ENCODE measurements at regions not wholly inside any gene's neighbourhood (a gene's known extent, or its start where the extent isn't known, plus 50 kb on each side); places are given as distances from the start of the nearest gene placed in this dataset.
"Not testable (repeated sequence)": the region's sequence is repeated elsewhere in the genome, so short reads cannot be mapped to it uniquely, and the experiment has no call there.

DNA sequence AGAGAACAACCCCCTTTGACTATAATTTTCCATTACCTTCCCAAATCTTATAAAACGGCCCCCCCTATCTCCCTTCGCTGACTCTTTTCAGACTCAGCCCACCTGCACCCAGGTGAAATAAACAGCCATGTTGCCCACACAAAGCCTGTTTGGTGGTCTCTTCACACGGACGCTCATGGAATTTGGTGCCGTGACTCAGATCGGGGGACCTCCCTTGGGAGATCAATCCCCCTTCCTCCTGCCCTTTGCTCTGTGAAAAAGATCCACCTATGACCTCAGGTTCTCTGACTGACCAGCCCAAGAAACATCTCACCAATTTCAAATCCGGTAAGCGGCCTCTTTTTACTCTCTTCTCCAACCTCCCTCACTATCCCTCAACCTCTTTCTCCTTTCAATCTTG lies 146.8 kb upstream of the TRIB2 start:
- DNase-seq; intact Hi-C loops (cut with DNase I): not testable (repeated sequence)

DNA sequence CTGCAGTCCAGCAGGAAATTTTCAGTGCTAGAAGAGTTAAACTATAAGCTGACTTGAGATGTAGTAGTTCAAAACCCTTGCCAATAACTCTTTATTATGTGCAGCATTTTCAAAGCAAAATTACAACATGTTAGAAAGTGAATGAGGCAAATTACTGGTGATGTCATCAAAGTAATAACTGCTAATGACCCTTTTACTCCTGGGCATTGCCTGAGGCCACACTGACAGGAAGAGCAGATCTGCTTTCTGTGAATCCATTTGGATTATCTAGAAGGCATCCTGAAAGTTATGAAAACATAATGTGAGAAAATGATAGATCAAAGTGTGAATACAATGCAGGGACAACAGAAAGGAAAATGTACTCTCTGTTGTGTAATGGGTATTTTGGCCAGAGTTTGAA lies 139.6 kb upstream of the TRIB2 start:
- intact Hi-C loops (cut with DNase I), result no loop called here
- no peak for DNase-seq

DNA sequence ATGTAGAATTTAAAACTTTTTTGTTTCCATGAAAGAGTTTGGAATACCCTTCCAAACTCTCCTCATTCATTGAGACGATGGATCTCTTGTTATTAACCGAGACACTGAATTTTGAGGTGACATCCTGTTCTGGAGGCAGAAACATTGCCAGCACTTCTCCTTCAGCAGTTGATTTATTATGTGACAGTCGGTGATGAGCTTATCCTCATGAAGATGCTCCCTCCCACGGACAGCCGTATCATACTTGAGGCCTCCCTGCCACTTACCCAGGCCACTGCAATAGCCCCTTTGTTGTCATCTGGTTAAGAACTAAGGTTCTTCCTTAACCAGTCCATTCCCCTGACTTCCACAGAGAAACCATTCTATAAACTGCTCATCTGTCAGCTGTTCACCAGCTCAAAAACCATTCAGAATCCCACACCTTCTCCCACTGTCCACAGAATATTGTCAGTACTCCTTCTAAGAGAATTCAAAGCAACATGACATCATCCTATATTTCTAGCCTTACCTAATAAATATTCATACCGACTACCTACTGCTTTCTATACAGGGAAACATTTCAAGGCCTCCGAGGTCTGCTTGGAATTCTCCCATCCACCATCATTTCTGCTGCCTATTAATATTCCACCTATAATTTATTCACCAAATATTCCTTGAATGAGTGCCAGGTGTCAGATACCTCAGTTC lies 139.0 kb upstream of the TRIB2 start:
- DNase-seq, result no peak

DNA sequence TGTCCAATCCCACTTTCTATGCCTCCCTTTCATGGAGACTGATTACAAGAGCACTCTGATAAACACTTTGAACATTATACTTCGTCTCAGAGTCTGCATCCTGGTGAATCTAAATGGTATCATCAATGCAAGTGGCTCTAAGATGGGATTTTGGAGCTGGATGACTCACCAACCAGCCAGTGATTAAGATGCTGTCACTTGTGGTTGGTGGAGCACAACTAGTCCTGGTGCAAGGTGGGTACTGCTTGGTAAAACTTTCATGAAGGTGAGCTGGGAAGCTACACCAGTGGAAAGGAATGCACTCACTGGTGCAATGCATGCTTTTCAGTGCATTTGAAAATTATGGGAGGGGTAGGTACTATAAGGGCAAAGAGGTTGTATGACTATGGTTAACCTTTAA lies 137.7 kb upstream of the TRIB2 start:
- DNase-seq, result no peak
- intact Hi-C loops (cut with DNase I), result no loop called here

More for the DNA sequence above, 139.0 kb upstream of the TRIB2 start:
- intact Hi-C loops (cut with DNase I), result no loop called here

DNA sequence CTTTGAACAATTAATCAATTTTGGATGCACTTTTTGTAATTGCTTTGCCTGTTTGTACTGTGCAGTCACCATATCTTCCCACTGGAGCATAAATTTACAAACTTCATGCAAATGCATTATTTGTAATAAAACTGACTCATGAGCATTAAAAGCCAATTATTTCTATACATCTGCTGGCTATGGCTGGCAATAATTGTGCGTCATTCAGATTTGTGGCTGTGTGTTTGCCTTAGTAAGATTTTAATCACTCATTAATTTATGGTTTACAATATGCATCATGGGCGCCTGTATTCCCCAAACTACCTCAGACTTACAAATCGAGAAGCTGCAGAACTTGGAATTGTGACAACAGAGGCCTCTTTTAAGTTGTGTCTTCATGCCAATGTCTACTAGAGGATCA lies 132.4 kb upstream of the TRIB2 start:
- no peak for DNase-seq
- intact Hi-C loops (cut with DNase I), result no loop called here

DNA sequence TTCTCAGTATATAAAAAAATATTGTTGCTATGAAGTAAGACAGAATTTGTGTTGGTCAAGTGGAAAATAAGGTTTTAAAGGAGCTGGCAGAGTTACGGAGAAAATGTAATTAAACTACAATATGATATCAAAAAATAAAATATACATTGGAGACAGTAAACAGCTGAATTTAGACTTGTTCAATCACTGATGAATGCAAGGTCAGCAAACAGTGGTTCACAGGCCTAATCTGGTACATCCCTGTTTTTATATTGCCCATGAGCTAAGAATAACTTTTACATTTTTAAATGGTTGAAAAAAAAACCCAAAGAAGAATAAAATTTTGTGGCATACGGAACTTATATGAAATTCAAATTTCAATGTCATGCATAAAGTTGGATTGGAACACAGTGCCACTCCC lies 131.0 kb upstream of the TRIB2 start:
- intact Hi-C loops (cut with DNase I), result no loop called here
- DNase-seq, result no peak

DNA sequence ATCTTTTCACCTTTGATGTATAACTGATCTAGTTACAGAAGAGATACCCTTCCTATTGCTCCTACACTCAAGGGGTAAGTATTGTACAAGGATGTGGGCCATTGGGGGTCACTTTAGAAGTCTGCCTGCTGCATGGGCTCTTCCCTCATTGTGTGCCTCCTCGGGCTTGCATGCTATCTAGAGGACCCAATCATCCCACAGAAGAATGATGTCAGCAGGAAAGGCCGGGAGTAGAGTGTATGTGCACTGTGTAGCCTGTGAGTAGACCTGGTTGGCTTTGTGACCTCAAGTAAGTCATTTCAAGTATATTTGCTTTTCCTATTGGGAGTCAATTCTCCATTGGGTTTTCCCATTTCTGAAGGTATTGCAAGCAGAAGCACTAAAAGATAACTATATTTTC lies 129.5 kb upstream of the TRIB2 start:
- no peak for DNase-seq
- intact Hi-C loops (cut with DNase I), result no loop called here

DNA sequence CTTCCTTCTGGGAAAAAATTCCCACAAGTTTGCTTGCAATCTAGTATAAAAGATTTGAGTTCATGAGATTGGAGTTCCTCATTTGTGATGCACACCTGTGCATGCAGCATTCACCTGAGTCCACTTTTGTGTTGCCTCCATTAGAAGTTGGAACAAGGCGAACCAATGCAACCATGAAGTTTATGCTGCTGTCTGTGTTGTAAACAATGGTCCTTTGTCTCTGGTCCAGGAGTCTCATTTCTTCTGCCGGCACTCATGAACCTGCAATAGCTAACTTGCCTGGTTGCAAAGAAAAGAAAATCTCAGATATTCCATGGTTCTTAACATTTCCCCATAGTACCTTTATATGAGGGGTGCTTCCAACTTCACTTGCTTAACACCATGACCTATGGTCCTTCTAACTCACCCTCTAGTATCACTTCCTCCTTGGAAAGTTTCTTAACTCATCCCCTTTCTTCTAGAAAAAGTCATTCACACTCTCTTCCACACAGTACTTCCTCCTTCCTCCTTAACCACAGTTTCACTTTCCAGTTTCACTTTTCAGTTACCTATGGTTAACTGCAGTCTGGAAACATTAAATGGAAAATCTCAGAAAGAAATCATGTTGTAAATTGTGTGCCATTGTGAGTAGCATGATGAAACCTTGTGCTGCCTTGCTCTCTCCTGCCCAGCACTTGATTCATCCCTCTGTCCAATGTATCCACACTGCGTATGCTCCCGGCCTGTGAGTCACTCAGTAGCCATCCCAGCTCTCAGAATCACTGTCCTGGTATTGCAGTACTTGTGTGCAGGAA lies 128.8 kb upstream of the TRIB2 start:
- intact Hi-C loops (cut with DNase I), result no loop called here
- DNase-seq, result no peak

DNA sequence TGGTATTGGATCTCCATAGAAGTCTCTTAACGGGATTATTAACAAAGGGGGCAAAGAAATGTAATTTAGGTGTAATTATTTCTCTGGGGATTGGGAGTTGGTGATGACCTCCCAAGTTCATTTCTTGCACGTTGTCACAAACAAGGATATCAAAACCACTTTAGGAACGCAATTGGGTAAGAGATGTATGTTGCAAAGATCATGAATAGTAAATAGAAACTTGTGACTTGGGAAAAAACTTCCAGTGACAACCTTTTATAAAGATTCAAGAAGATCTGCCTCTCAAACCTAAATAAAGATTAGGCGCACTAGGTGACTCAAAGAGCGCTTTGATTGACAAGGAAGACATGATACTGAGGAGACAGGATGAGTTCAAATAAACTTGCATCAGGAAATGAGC lies 127.8 kb upstream of the TRIB2 start:
- DNase-seq, result no peak
- intact Hi-C loops (cut with DNase I), result no loop called here

DNA sequence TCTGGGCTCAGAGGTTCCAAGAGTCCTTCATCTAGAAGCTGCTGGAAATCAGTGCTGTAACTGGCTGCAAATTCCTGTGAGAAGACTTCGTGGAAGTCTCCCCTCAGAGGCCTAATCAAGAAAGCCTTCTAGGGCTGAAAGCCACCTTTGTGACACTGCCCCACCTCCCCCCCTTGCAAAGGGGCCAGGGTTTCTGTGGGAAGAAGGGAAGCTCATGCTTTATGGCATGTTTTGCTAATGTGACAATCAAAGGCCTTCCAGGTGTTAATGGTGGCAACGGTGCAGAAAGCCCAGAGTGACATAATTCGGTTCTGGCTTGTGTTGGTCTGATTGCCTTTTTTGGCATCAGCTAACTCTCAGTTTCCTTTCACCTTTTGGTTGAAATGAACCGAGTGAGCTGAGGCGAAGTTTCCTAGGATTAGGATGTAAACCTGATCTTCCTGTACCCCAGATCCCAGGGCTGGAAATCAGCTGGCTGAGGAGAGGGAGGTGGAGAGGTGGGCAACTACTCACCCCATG lies 126.9 kb upstream of the TRIB2 start:
- intact Hi-C loops (cut with DNase I), result no loop called here
- no peak for DNase-seq

DNA sequence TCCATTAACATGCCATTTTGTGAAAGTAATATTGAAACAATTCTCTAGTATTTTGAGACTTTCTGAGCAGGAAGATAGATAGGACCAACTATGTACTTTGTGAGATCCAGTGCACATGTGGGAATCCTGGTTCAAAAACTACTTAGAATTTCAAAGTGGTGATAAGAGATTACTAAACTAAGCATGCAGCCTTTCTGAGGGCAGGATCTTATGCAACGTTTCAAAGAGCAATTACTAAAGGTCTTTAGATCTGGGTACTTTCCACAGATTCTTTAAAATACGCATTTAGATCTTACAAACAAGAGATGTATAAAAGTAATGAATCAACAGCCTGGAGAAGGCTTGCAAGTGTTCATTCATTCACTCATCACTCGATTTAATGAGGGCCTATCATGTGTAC lies 124.4 kb upstream of the TRIB2 start:
- DNase-seq, result no peak
- intact Hi-C loops (cut with DNase I), result no loop called here

DNA sequence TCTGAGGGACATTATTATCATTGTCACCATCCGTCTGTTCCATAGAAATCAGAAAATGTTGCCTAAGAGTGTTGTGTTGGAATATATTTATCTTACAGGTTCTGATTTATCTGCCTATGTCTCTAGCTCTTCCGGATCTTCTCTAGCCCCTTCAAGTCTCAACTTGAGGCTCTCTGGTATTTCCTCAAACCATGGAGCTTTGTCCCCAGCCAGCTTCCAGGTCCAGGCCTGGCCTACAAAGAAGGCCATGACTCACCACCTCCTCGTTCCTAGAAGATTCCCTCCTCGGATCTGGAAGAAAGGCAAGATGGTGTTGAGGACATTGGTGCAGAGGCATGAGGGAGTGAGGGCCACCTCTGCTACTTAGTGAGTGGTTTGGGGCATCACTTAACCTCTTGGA lies 122.1 kb upstream of the TRIB2 start:
- intact Hi-C loops (cut with DNase I), result no loop called here
- DNase-seq, result no peak

DNA sequence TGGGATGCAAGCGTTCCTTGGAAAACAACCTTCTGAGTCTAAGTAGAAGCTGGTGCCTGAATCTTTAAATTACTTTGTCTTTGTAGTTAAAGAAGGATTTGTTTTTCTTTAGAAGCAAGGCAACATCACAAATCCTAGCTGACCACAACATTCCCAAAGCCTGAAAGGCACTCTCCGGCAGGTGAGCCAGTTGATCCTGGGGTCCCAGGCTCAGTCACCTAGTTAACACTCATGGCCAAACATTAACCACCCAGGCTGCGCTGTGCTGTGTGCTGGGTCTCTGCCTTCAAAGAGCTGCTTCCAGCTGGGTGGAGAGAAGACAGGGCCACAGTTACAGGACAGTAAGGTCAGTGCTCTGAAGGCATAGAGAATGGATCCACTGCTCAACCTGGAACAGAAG lies 120.0 kb upstream of the TRIB2 start:
- DNase-seq, result no peak
- intact Hi-C loops (cut with DNase I), result no loop called here

DNA sequence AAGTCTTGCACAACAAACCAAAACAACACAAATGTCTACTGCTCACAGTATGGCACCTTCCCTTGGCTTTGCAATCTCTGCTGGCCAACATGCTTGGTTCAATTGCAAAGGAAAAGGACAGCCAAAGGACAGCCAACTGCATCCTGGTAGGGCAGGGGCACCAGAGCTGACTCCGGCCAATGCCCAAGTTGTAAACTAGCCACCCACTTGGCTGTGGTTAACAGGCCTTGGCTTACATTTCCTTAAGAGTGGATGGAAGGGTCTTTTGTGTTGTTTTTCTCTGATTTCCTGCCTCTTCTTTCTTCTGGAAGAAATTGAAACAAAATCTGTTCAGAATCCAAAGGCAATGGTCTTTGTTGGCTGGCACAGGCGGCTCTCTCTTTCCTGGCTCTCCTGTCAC lies 119.1 kb upstream of the TRIB2 start:
- intact Hi-C loops (cut with DNase I), result no loop called here
- DNase-seq, result peak in 7 of 10 donors; percentile 15 to 77 (median 41)

DNA sequence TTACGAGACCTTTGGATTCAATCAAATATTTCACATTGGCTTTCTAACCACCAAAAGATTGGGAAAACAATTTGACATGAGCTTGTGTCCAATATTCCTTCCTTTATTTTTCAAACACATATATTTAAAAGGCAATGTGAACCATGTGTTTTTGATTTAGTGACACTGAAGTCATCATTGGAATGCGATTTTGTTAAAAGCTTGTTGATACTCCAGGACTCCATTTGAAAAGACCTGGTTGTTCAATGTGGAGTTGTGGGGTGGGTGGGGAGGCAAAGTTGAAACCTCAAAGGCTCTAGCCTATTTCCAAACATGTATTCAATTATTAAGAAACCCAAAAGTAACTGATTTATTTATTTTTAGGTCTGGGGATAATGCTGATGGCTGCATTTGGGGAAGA lies 114.1 kb upstream of the TRIB2 start:
- intact Hi-C loops (cut with DNase I), result no loop called here
- no peak for DNase-seq

DNA sequence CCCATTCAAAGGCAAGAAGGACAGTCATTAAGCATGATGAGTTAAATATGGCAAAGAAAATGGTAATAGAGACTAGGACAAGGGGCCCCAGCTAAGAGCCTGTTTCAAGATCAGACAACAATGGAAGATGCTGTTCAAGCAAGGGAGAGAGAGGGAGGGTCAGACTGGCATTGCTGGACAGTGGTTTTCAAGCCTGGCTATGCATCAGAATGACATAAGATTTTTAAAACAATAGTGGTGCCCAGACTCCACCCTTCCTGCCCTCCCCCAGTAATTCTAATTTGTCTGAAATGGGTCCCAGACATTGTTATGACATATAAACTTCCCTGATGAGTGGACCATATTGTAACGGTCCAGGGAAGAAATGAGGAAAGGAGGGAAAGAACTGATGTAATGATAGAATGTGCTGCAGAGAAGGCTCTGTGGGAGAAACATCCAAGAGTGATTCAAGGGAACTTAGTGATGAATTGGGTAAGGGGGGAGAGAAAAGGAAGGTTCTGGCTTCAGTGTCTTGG lies 112.9 kb upstream of the TRIB2 start:
- no peak for DNase-seq

DNA sequence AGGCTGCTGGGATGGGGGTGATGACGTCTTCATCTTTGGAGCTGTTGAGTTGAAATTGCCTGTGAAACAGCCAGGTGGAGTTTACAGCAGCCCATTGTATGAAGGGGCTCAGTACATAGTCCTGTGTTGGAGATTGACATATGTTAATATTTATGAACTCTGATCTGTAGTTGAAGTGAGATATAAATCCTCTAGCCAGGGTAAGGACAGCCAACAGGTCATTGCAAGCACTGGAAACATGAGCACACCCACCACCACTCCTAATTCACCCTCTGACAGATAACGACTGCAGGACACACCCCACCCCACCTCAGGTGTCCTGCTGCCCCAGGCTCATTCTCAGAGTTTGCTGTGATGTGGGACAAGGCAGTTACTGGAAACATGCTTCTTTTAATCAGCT lies 112.4 kb upstream of the TRIB2 start:
- DNase-seq, result no peak

More for the DNA sequence above, 112.9 kb upstream of the TRIB2 start:
- intact Hi-C loops (cut with DNase I), result no loop called here

DNA sequence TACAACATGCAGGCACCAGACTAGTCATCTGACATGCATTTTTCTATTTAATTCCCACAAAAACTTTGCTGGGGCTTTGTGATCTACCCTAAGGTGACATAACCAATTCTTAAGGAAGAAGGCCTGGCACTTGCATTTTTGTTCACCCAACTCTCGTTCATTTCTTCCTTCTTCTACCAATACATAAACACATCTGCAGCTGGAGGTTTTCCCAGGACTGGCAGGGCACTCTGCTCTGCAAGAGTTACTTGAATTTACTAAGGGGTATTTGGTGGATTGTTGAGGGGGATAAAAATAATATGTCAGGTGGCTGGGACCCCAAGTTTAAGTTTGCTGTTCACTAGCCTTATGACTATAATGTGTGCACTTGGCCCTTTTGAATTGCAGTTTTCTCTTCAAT lies 111.4 kb upstream of the TRIB2 start:
- no peak for DNase-seq
- intact Hi-C loops (cut with DNase I), result no loop called here

More for the DNA sequence above, 112.4 kb upstream of the TRIB2 start:
- intact Hi-C loops (cut with DNase I), result no loop called here

DNA sequence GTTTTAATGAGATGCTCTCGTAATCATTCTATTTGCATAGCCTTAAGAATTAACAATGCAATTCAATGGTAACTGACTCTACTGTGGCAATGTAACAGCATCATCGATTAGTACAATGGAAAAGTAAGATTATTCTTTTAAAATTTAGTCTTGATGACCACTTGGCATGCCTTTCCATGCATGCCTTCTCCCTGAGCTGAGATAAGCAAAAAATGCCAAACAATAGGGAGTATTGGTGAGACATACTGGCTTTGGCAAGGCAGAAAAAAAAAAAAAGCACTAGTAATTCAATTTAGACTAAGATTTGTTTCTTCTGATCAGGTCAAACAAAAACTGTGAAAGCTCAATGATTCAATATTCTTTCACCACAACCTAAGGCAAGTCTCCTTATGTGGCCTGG lies 110.8 kb upstream of the TRIB2 start:
- DNase-seq, result no peak
- intact Hi-C loops (cut with DNase I), result no loop called here

DNA sequence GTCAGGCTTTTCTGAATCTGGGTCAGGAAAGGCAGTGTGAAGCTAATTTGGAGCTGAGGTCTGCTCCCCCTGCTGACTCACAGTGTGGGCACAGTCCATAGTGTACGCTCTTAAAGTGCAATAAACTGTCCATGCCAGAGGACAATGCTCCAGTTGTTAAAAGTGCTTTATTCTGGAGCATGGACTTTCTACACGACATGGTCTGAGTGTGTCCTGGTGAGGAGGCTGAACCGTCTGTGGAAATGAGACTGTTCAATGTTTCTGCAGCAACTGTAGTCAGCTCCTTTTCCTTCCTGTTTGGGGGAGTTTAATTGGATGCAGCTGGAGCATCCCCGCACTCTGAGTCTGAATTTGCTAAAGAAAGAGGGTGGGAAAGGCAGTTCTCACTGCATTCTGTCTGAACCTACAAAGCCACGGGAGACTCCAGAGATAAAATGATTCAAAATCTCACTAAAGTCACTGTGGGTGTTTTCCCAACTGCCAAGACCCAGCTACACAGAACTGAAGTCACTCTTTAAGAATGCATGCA lies 110.2 kb upstream of the TRIB2 start:
- intact Hi-C loops (cut with DNase I), result no loop called here
- no peak for DNase-seq

DNA sequence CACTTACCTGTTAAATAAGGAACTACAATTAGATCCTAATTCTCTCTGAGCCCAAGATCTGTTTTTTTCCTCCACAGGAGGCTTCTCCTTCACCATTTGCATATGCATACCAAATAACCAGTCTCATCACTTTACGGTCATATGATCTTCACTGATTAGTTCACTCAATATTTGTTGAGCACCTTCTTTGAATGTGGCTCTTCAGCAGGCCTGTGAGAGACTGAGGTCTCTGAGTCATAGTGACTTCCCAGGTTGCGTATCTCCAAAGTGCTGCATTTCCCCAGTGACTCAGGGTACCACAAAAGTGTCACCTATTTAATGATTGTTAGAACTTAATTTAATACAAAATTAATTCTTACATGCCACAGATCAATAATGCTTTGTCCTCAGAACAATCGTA lies 108.8 kb upstream of the TRIB2 start:
- DNase-seq, result no peak
- intact Hi-C loops (cut with DNase I), result no loop called here

DNA sequence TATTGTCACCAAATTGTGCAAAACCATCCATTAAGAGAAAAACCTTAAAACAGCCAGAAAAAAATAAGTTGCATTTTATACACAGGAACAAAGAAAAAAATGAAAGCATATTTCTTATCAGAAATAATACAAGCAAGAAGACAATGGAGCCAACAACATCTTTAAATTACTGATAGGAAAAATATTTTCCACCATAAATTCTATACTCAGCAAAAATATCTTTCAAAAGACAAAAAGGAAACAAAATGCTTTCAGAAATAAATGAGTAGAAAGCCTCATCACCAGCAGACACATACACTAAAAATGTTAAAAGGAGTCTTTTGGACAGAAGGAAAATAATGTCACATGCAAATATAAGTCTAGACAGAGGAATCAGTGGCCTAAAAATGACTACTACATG lies 106.4 kb upstream of the TRIB2 start:
- intact Hi-C loops (cut with DNase I), result no loop called here
- DNase-seq, result no peak
